ENCODE measurements at regions not wholly inside any gene's neighbourhood (a gene's known extent, or its start where the extent isn't known, plus 50 kb on each side); places are given as distances from the start of the nearest gene placed in this dataset.

DNA sequence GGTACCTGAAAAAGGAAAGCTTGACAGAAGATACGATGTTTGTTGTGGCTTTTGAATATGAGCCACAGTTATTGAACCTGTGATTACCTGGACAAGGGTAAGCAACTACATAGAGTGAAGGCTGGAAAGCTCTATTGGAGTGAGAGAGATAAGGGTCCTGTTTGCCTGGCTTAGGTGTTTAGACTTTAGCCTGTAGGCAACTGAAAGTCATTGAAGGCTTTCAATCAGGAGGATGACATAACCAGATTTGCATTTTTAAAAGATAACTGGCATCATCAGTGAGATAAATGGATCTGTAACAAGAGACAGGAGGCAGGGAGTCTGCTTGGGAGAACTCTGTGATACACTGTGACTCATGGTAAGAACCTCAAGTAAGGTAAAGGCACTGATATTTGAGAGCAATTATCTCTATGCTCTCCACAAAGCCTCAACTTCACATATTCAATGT, 128.9 kb upstream of the SOX5 start (continued):
- TF ChIP-seq THRA (CRISPR knock-in tag; IDR thresholded peaks at IDR 0.05; ENCODE audit: borderline replicate concordance) (peak; percentile 66; the same call in 1 of the 2 replicates), MLLT10 (CRISPR knock-in tag; IDR thresholded peaks at IDR 0.05) (no peak), ZMYM4 (CRISPR knock-in tag; IDR thresholded peaks at IDR 0.05) (peak; percentile 96), RXRB (CRISPR knock-in tag; IDR thresholded peaks at IDR 0.05; ENCODE audit: borderline replicate concordance) (peak; percentile 69), IKZF5 (CRISPR knock-in tag; IDR thresholded peaks at IDR 0.05) (peak; percentile 66; the same call in 1 of the 2 replicates), CENPX (CRISPR knock-in tag; IDR thresholded peaks at IDR 0.05) (no peak), SMARCC2 (IDR thresholded peaks at IDR 0.05) (no peak), SIN3B (IDR thresholded peaks at IDR 0.05; ENCODE audit: low read length) (no peak), ZXDC (CRISPR knock-in tag; IDR thresholded peaks at IDR 0.05) (no peak), ZNF644 (CRISPR knock-in tag; IDR thresholded peaks at IDR 0.05; ENCODE audit: low read depth) (peak; percentile 86), MEF2D (CRISPR knock-in tag; IDR thresholded peaks at IDR 0.05) (peak; percentile 53; the same call in 1 of the 2 replicates), ZNF577 (CRISPR knock-in tag; IDR thresholded peaks at IDR 0.05; ENCODE audit: borderline replicate concordance, low read depth) (no peak), ZMYM2 (CRISPR knock-in tag; IDR thresholded peaks at IDR 0.05) (peak; percentile 39; the same call in 1 of the 2 replicates), SMC3 (IDR thresholded peaks at IDR 0.05; ENCODE audit: low read length) (no peak; the same call in 1 of the 2 replicates), SP4 (CRISPR knock-in tag; IDR thresholded peaks at IDR 0.05) (no peak), ZSCAN31 (CRISPR knock-in tag; IDR thresholded peaks at IDR 0.05; ENCODE audit: low read depth) (peak; percentile 66; the same call in 1 of the 2 replicates), POGZ (CRISPR knock-in tag; IDR thresholded peaks at IDR 0.05) (peak; percentile 93), ETV5 (CRISPR knock-in tag; IDR thresholded peaks at IDR 0.05; ENCODE audit: borderline replicate concordance) (peak; percentile 67; the same call in 1 of the 2 replicates), HNF4A (CRISPR knock-in tag; IDR thresholded peaks at IDR 0.05) (peak; percentile 93), PHF5A (CRISPR knock-in tag; IDR thresholded peaks at IDR 0.05; ENCODE audit: low read depth, unreplicated experiment) (peak; percentile 85), HOXA5 (CRISPR knock-in tag; IDR thresholded peaks at IDR 0.05) (no peak), PPARG (CRISPR knock-in tag; conservative IDR thresholded peaks at IDR 0.05) (peak; percentile 83)
- TF ChIP-seq, protein P1, sequence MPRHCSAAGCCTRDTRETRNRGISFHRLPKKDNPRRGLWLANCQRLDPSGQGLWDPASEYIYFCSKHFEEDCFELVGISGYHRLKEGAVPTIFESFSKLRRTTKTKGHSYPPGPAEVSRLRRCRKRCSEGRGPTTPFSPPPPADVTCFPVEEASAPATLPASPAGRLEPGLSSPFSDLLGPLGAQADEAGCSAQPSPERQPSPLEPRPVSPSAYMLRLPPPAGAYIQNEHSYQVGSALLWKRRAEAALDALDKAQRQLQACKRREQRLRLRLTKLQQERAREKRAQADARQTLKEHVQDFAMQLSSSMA (CRISPR knock-in tag; IDR thresholded peaks at IDR 0.05): no peak
- TF ChIP-seq, protein P2, sequence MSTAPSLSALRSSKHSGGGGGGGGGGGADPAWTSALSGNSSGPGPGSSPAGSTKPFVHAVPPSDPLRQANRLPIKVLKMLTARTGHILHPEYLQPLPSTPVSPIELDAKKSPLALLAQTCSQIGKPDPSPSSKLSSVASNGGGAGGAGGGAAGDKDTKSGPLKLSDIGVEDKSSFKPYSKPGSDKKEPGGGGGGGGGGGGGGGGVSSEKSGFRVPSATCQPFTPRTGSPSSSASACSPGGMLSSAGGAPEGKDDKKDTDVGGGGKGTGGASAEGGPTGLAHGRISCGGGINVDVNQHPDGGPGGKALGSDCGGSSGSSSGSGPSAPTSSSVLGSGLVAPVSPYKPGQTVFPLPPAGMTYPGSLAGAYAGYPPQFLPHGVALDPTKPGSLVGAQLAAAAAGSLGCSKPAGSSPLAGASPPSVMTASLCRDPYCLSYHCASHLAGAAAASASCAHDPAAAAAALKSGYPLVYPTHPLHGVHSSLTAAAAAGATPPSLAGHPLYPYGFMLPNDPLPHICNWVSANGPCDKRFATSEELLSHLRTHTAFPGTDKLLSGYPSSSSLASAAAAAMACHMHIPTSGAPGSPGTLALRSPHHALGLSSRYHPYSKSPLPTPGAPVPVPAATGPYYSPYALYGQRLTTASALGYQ (CRISPR knock-in tag; IDR thresholded peaks at IDR 0.05): peak; percentile 59; the same call in 1 of the 2 replicates

All from HepG2 (cell line).